ENCODE measurements at regions not wholly inside any gene's neighbourhood (a gene's known extent, or its start where the extent isn't known, plus 50 kb on each side); places are given as distances from the start of the nearest gene placed in this dataset.

DNA sequence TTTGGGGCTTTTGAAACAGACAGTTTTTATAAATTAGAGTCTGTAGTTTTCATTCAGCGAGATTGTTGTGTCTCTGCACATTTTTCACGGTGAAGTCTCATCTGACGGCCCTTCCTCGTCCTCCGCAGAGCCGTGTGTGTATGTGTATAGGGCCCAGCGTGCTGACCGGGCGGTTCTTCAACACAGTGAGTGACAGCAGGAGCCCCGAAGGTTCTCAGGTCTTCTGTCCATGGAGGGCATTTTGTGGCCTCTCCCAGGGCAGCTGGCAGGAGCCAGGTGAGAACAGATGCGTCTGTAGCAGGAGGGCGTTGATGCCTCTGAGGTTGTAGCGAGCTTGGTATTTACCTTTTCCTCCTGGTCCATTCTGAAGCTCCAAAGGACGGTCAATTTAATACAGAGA is 116.0 kb upstream of the LPCAT1 start:
- H3K36me3 ChIP-seq (ENCODE audit: control insufficient read depth, insufficient read depth, low read length): no peaks in the 10 kb centered on the region
- H3K9me3 ChIP-seq (ENCODE audit: control insufficient read depth, insufficient read depth, low read depth, low read length): no peaks in the 10 kb centered on the region
- intact Hi-C loops (cut with micrococcal nuclease; ENCODE audit: unreplicated experiment): loop anchor here (10.0 kb wide), 2 partner anchors 45 to 465 kb away; no protein-coding TSS in a partner anchor
- peaks cover 7% of the 10 kb centered on the region for H3K4me1 ChIP-seq (ENCODE audit: control insufficient read depth, insufficient read depth, low read length)
- ChIA-PET CTCF (no interaction called here), POLR2A (no interaction called here)
- H3K27me3 ChIP-seq (ENCODE audit: control insufficient read depth, insufficient read depth, low read length): peaks cover 8% of the 10 kb centered on the region
- H3K27ac ChIP-seq (ENCODE audit: low read length): no peak overlapping the region
- no peak for ATAC-seq
- H3K4me3 ChIP-seq (ENCODE audit: low read depth in 2 of 2, low read length in 2 of 2): no peak overlapping the region
- BruUV-seq (replicated peaks): no TSS peak
- DNase-seq (ENCODE audit: low read depth, low spot score): no peak
- in situ Hi-C loops (cut with HindIII; ENCODE audit: low pct_unique_long_range_greater_than_20kb, low sequenced_read_pairs): no loop called here
- TF ChIP-seq, protein P1, sequence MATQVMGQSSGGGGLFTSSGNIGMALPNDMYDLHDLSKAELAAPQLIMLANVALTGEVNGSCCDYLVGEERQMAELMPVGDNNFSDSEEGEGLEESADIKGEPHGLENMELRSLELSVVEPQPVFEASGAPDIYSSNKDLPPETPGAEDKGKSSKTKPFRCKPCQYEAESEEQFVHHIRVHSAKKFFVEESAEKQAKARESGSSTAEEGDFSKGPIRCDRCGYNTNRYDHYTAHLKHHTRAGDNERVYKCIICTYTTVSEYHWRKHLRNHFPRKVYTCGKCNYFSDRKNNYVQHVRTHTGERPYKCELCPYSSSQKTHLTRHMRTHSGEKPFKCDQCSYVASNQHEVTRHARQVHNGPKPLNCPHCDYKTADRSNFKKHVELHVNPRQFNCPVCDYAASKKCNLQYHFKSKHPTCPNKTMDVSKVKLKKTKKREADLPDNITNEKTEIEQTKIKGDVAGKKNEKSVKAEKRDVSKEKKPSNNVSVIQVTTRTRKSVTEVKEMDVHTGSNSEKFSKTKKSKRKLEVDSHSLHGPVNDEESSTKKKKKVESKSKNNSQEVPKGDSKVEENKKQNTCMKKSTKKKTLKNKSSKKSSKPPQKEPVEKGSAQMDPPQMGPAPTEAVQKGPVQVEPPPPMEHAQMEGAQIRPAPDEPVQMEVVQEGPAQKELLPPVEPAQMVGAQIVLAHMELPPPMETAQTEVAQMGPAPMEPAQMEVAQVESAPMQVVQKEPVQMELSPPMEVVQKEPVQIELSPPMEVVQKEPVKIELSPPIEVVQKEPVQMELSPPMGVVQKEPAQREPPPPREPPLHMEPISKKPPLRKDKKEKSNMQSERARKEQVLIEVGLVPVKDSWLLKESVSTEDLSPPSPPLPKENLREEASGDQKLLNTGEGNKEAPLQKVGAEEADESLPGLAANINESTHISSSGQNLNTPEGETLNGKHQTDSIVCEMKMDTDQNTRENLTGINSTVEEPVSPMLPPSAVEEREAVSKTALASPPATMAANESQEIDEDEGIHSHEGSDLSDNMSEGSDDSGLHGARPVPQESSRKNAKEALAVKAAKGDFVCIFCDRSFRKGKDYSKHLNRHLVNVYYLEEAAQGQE (IDR thresholded peaks at IDR 0.05; ENCODE audit: insufficient read depth in 1 of 2, low read depth in 2 of 2, low read length in 1 of 2): no peak
- TF ChIP-seq TCF7L2 (IDR thresholded peaks at IDR 0.05; ENCODE audit: low read depth, low read length) (no peak), CTCF (IDR thresholded peaks at IDR 0.05) (no peak), POLR2AphosphoS5 (IDR thresholded peaks at IDR 0.05; ENCODE audit: low read depth, low read length) (no peak), SIN3A (IDR thresholded peaks at IDR 0.05; ENCODE audit: borderline replicate concordance, insufficient read depth, low read depth, low read length) (no peak)

DNA sequence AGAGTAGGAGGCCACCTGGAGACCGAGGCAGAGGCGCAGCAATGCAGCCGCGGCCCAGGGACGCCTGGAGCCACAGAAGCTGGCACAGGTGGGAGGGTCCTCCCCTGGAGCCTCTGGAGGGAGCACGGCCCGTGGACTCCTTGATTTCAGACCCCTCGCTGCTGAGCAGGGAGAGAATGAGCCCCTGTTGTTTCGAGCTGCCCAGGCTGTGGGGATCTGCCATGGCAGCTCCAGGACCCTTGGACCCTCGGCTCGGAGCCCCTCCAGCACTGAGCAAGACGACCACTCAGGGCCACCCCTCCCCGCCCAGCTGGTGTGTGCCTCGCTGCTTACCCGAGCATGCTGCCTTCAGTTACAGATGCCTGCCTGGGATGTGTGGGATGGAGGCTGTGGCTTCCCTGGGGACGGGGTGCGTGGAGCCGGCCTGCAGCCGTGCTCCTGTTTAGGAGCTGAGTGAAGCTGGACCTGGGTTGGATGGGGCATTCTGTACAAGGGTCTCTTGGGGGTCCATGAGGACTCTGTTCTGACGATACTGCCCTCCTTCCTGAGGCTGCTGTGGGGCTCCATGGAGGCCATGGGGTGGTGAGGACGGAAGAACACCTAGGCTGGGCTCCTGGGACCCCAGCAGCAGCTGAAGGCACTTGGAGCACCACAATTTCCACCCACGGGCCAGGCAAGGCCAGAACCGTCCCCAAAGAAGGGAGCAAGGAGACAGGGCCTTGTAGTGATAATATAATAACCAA is 115.1 kb upstream of the LPCAT1 start:
- in situ Hi-C loops (cut with HindIII; ENCODE audit: low pct_unique_long_range_greater_than_20kb, low sequenced_read_pairs): no loop called here
- Histone ChIP-seq H3K4me1 (ENCODE audit: control insufficient read depth, insufficient read depth, low read length) (peaks cover 9% of the 10 kb centered on the region), H3K4me3 (ENCODE audit: low read depth in 2 of 2, low read length in 2 of 2) (no peak overlapping the region), H3K27me3 (ENCODE audit: control insufficient read depth, insufficient read depth, low read length) (peaks cover 4% of the 10 kb centered on the region), H3K36me3 (ENCODE audit: control insufficient read depth, insufficient read depth, low read length) (no peaks in the 10 kb centered on the region), H3K27ac (ENCODE audit: low read length) (no peak overlapping the region), H3K9me3 (ENCODE audit: control insufficient read depth, insufficient read depth, low read depth, low read length) (no peaks in the 10 kb centered on the region)
- ChIA-PET CTCF (no interaction called here), POLR2A (no interaction called here)
- DNase-seq (ENCODE audit: low read depth, low spot score) (no peak), ATAC-seq (no peak)
- TF ChIP-seq POLR2AphosphoS5 (IDR thresholded peaks at IDR 0.05; ENCODE audit: low read depth, low read length): no peak
- no peak for TF ChIP-seq CTCF (IDR thresholded peaks at IDR 0.05)
- TF ChIP-seq, protein P1 (IDR thresholded peaks at IDR 0.05; ENCODE audit: insufficient read depth in 1 of 2, low read depth in 2 of 2, low read length in 1 of 2): no peak
- TF ChIP-seq TCF7L2 (IDR thresholded peaks at IDR 0.05; ENCODE audit: low read depth, low read length): no peak
- TF ChIP-seq SIN3A (IDR thresholded peaks at IDR 0.05; ENCODE audit: borderline replicate concordance, insufficient read depth, low read depth, low read length): no peak
- intact Hi-C loops (cut with micrococcal nuclease; ENCODE audit: unreplicated experiment): no loop called here
- no TSS peak for BruUV-seq (replicated peaks)

Data from Panc1 (cell line).